Thyroid gland (tissue), 4 donors: ENCODE measurements at regions not wholly inside any gene's neighbourhood (a gene's known extent, or its start where the extent isn't known, plus 50 kb on each side); places are given as distances from the start of the nearest gene placed in this dataset.

Experiments
- DNase-seq, 2 donors: peaks; one replicate each; pipeline ENCODE4 v3.0.0-alpha.2; 2019
- H3K27ac ChIP-seq, 3 donors: fragments of 200-600 bp; sonication (generic); 1 replicate in 2 of 3; 2 replicates in 1 of 3; pipeline ENCODE4 v1.5.1; 2016 to 2019; ENCODE audit warnings: mild to moderate bottlenecking in 1 of 3, moderate library complexity in 1 of 3
- H3K27me3 ChIP-seq: fragments of 200-600 bp; sonication (generic); one replicate; pipeline ENCODE4 v1.5.1; 2019
- H3K36me3 ChIP-seq, 2 donors: fragments of 200-600 bp; sonication (generic); one replicate each; pipeline ENCODE4 v1.5.1; 2016 to 2019
- H3K4me1 ChIP-seq, 2 donors: fragments of 200-600 bp; sonication (generic); one replicate each; pipeline ENCODE4 v1.5.1; 2017 to 2019
- H3K4me3 ChIP-seq, 3 donors: fragments of 200-600 bp; sonication (generic); replicated peaks in 1 of 3; 1 replicate in 2 of 3; 2 replicates in 1 of 3; pipeline ENCODE4 v1.5.1; 2016; ENCODE audit warnings: mild to moderate bottlenecking in 1 of 3
- H3K9me3 ChIP-seq: fragments of 200-600 bp; sonication (generic); one replicate; pipeline ENCODE4 v1.5.1; 2017
- CTCF ChIP-seq, 6 experiments: fragments of 200-600 bp in 3 of 6; fragments of 450-650 bp in 3 of 6; sonication (generic) in 3 of 6; IDR thresholded peaks; one replicate each; pipeline ENCODE4 v1.5.1; 2016 to 2019; ENCODE audit warnings: antibody characterized with exemption in 6 of 6, mild to moderate bottlenecking in 2 of 6, inconsistent platforms in 1 of 6, moderate library complexity in 1 of 6
- POLR2A ChIP-seq, 2 donors: fragments of 450-650 bp; IDR thresholded peaks; one replicate each; pipeline ENCODE4 v1.6.1; 2017; ENCODE audit warnings: antibody characterized with exemption in 2 of 2, mild to moderate bottlenecking in 2 of 2, moderate library complexity in 1 of 2
- WGBS, 2 donors: methylation state at CpG; one replicate each; pipeline ENCODE4 v1.1.5; 2017; 5-methylcytosine and 5-hydroxymethylcytosine counted together
- intact Hi-C: fragments of 100-400 bp; cut with DNase I; formaldehyde crosslinking; loops from one replicate; pipeline ENCODE4 v1.15.1; 2023

- 87 to 90% methylated on average over 19 of the region's 19 CpGs for whole genome bisulfite sequencing, 2 donors
- TF ChIP-seq CTCF (IDR thresholded peaks at IDR 0.05): no peak
- no peaks in the 10 kb centered on the region for H3K27me3 ChIP-seq
- intact Hi-C loops: no loop called here
- H3K4me1 ChIP-seq: no peaks in the 10 kb centered on the region
- no peak overlapping the region for H3K27ac ChIP-seq
- no peaks in the 10 kb centered on the region for H3K9me3 ChIP-seq
- no peak overlapping the region for H3K4me3 ChIP-seq
- no peaks in the 10 kb centered on the region for H3K36me3 ChIP-seq
- no peak for DNase-seq
Measured at GRCh38 chr10:124229201-124229988, 136.0 kb upstream of the CHST15 start.

- H3K27ac ChIP-seq: no peak overlapping the region
- WGBS, 2 donors: 82 to 91% methylated on average over 2 of the region's 2 CpGs
- no peaks in the 10 kb centered on the region for H3K27me3 ChIP-seq
- intact Hi-C loops: no loop called here
- TF ChIP-seq POLR2A (IDR thresholded peaks at IDR 0.05): no peak
- TF ChIP-seq CTCF (IDR thresholded peaks at IDR 0.05): no peak
- H3K9me3 ChIP-seq: no peaks in the 10 kb centered on the region
- H3K4me3 ChIP-seq: no peak overlapping the region
- no peaks in the 10 kb centered on the region for H3K4me1 ChIP-seq
- no peaks in the 10 kb centered on the region for H3K36me3 ChIP-seq
- DNase-seq: no peak
Measured at GRCh38 chr10:124228471-124228870, 135.1 kb upstream of the CHST15 start.

- intact Hi-C loops: no loop called here
- WGBS, 2 donors: 82 to 90% methylated on average over 2 of the region's 2 CpGs
- no peak for TF ChIP-seq POLR2A (IDR thresholded peaks at IDR 0.05)
- TF ChIP-seq CTCF (IDR thresholded peaks at IDR 0.05): no peak
- DNase-seq: no peak
- no peak overlapping the region for H3K27ac ChIP-seq
- no peaks in the 10 kb centered on the region for H3K36me3 ChIP-seq
- no peaks in the 10 kb centered on the region for H3K4me1 ChIP-seq
- H3K27me3 ChIP-seq: no peaks in the 10 kb centered on the region
- H3K9me3 ChIP-seq: no peaks in the 10 kb centered on the region
- H3K4me3 ChIP-seq: no peak overlapping the region
Measured at GRCh38 chr10:124227988-124228387, 134.6 kb upstream of the CHST15 start.

GRCh38 chr10:124227055-124227975 lies 133.9 kb upstream of the CHST15 start:
- no peak for TF ChIP-seq POLR2A (IDR thresholded peaks at IDR 0.05)
- TF ChIP-seq CTCF (IDR thresholded peaks at IDR 0.05): no peak
- Histone ChIP-seq H3K36me3 (no peaks in the 10 kb centered on the region), H3K4me3 (no peak overlapping the region), H3K27me3 (no peaks in the 10 kb centered on the region), H3K27ac (no peak overlapping the region), H3K9me3 (no peaks in the 10 kb centered on the region), H3K4me1 (no peaks in the 10 kb centered on the region)
- 70 to 79% methylated on average over 13 of the region's 13 CpGs for WGBS, 2 donors
- no peak for DNase-seq
- intact Hi-C loops: no loop called here
